IMR-90 (cell line): ENCODE measurements at regions not wholly inside any gene's neighbourhood (a gene's known extent, or its start where the extent isn't known, plus 50 kb on each side); places are given as distances from the start of the nearest gene placed in this dataset.

Experiments used
- ATAC-seq: fragments of 200-7000 bp; cut with Tn5 transposase; 2 replicates; pipeline ENCODE4 v1.9.1; 2020; ENCODE audit warnings: low read depth, mild to moderate bottlenecking, moderate library complexity
- BruUV-seq: library from RNA; stranded (reverse); fragments of 400-500 nt; replicated peaks from 2 replicates; lab custom pipeline; 2021; lab: Mats Ljungman, UMichigan
- CTCF ChIA-PET: fragments of 300-600 bp; formaldehyde crosslinking; extraction: SDS; loops from one replicate; lab custom pipeline; 2021; ENCODE audit warnings: antibody characterized with exemption; lab: Yijun Ruan, JAX
- POLR2A ChIA-PET: fragments of 300-600 bp; sonication (Branson Sonifier 250); formaldehyde crosslinking; loops from one replicate; lab custom pipeline; 2022; ENCODE audit warnings: antibody characterized with exemption; ENCODE audit not compliant: unreplicated experiment; lab: Charles Lee
- DNase-seq: peaks from one replicate; pipeline ENCODE4 v3.0.0; 2013
- H2AFZ ChIP-seq: replicated peaks from 2 replicates; pipeline ENCODE3; 2013; ENCODE audit warnings: low read length, mild to moderate bottlenecking; ENCODE audit not compliant: poor library complexity
- H2AK5ac ChIP-seq: 2 replicates; pipeline ENCODE4 v1.6.1; 2013; ENCODE audit warnings: low read depth, low read length, inconsistent platforms
- H2AK9ac ChIP-seq: replicated peaks from 2 replicates; pipeline ENCODE3; 2013; ENCODE audit warnings: mild to moderate bottlenecking, low read depth, low read length, moderate library complexity; ENCODE audit not compliant: poor library complexity
- H2BK120ac ChIP-seq: 2 replicates; pipeline ENCODE4 v1.6.1; 2013; ENCODE audit warnings: low read depth, low read length, inconsistent platforms
- H2BK15ac ChIP-seq: 3 replicates; pipeline ENCODE4 v1.6.1; 2013; ENCODE audit warnings: low read depth, low read length, inconsistent platforms
- H2BK20ac ChIP-seq: 2 replicates; pipeline ENCODE4 v1.6.1; 2013; ENCODE audit warnings: low read depth, mild to moderate bottlenecking, inconsistent platforms, low read length, moderate library complexity
- H2BK5ac ChIP-seq: 2 replicates; pipeline ENCODE4 v1.6.1; 2013; ENCODE audit warnings: mild to moderate bottlenecking, low read depth, low read length, inconsistent platforms; ENCODE audit not compliant: poor library complexity, severe bottlenecking
- H3K14ac ChIP-seq: replicated peaks from 2 replicates; pipeline ENCODE4 v1.6.1; 2013; ENCODE audit warnings: low read depth, low read length, inconsistent platforms
- H3K18ac ChIP-seq: 2 replicates; pipeline ENCODE4 v1.6.1; 2013; ENCODE audit warnings: low read depth, low read length, control low read depth
- H3K23ac ChIP-seq: 2 replicates; pipeline ENCODE4 v1.6.1; 2013; ENCODE audit warnings: low read depth, low read length, inconsistent platforms
- H3K27ac ChIP-seq: 2 replicates; pipeline ENCODE4 v1.5.1; 2013; ENCODE audit warnings: mild to moderate bottlenecking, control low read depth, low read length; ENCODE audit not compliant: insufficient read depth
- H3K27me3 ChIP-seq: 2 replicates; pipeline ENCODE4 v1.6.1; 2013; ENCODE audit warnings: low read length; ENCODE audit not compliant: control insufficient read depth, insufficient read depth
- H3K36me3 ChIP-seq: 2 replicates; pipeline ENCODE4 v1.6.1; 2013; ENCODE audit warnings: low read length, mixed read lengths; ENCODE audit not compliant: control insufficient read depth, insufficient read depth
- H3K4ac ChIP-seq: 2 replicates; pipeline ENCODE4 v1.6.1; 2013; ENCODE audit warnings: low read depth, low read length, inconsistent platforms
- H3K4me1 ChIP-seq: 2 replicates; pipeline ENCODE4 v1.6.1; 2013; ENCODE audit warnings: low read length, mixed read lengths; ENCODE audit not compliant: control insufficient read depth, insufficient read depth
- H3K4me2 ChIP-seq: 2 replicates; pipeline ENCODE4 v1.6.1; 2013; ENCODE audit warnings: low read depth, mild to moderate bottlenecking, control low read depth, low read length, moderate library complexity
- H3K4me3 ChIP-seq: 2 replicates; pipeline ENCODE4 v1.5.1; 2013; ENCODE audit warnings: low read depth, mild to moderate bottlenecking, control low read depth, low read length, moderate library complexity; ENCODE audit not compliant: insufficient read depth
- H3K56ac ChIP-seq: 2 replicates; pipeline ENCODE4 v1.6.1; 2013; ENCODE audit warnings: low read length, inconsistent platforms; ENCODE audit not compliant: insufficient read depth; ENCODE audit errors: extremely low read depth
- H3K79me1 ChIP-seq, 2 experiments: 2 replicates each; pipeline ENCODE4 v1.6.1; 2013; ENCODE audit warnings: low read length in 2 of 2, inconsistent platforms in 1 of 2, low read depth in 1 of 2
- H3K9ac ChIP-seq: 2 replicates; pipeline ENCODE4 v1.6.1; 2013; ENCODE audit warnings: low read depth, low read length, control low read depth
- H3K9me1 ChIP-seq: 2 replicates; pipeline ENCODE4 v1.6.1; 2013; ENCODE audit warnings: low read length, inconsistent platforms; ENCODE audit not compliant: insufficient read depth
- H3K9me3 ChIP-seq: 2 replicates; pipeline ENCODE4 v1.6.1; 2013; ENCODE audit warnings: low read length; ENCODE audit not compliant: control insufficient read depth, insufficient read depth
- H4K20me1 ChIP-seq: 2 replicates; pipeline ENCODE4 v1.6.1; 2013; ENCODE audit warnings: low read length, inconsistent platforms; ENCODE audit not compliant: insufficient read depth
- H4K5ac ChIP-seq: 2 replicates; pipeline ENCODE4 v1.6.1; 2013; ENCODE audit warnings: mild to moderate bottlenecking, low read depth, low read length, control low read depth
- H4K8ac ChIP-seq, 2 experiments: 2 replicates each; pipeline ENCODE4 v1.6.1; 2013; ENCODE audit warnings: low read depth in 2 of 2, low read length in 2 of 2, control low read depth in 1 of 2, inconsistent platforms in 1 of 2
- H4K91ac ChIP-seq: 2 replicates; pipeline ENCODE4 v1.6.1; 2013; ENCODE audit warnings: low read depth, low read length, inconsistent platforms; ENCODE audit not compliant: insufficient read depth
- BHLHE40 ChIP-seq: fragments of 150-350 bp; IDR thresholded peaks from 2 replicates; pipeline ENCODE4 v1.6.1; 2016; ENCODE audit warnings: mild to moderate bottlenecking, low read depth, low read length
- FOS ChIP-seq: fragments of 150-350 bp; IDR thresholded peaks from 2 replicates; pipeline ENCODE4 v1.6.1; 2016; ENCODE audit warnings: low read depth, low read length
- MAFK ChIP-seq: IDR thresholded peaks from 2 replicates; pipeline ENCODE4 v1.6.1; 2012; ENCODE audit warnings: low read depth, low read length, improper control_type of control experiment
- MAZ ChIP-seq: IDR thresholded peaks from 2 replicates; pipeline ENCODE4 v1.6.1; 2012; ENCODE audit warnings: low read depth, mild to moderate bottlenecking, low read length, improper control_type of control experiment, moderate library complexity, borderline replicate concordance
- MXI1 ChIP-seq: IDR thresholded peaks from 2 replicates; pipeline ENCODE4 v1.6.1; 2012; ENCODE audit warnings: low read depth, mild to moderate bottlenecking, low read length, moderate library complexity, borderline replicate concordance
- POLR2A ChIP-seq: IDR thresholded peaks from 2 replicates; pipeline ENCODE4 v1.6.1; 2012; ENCODE audit warnings: mild to moderate bottlenecking, low read depth, low read length
- RCOR1 ChIP-seq: IDR thresholded peaks from 2 replicates; pipeline ENCODE4 v1.6.1; 2012; ENCODE audit warnings: mild to moderate bottlenecking, low read length, improper control_type of control experiment; ENCODE audit not compliant: insufficient replicate concordance
- RFX5 ChIP-seq: IDR thresholded peaks from 2 replicates; pipeline ENCODE4 v1.8.0; 2012; ENCODE audit warnings: low read depth, mild to moderate bottlenecking, low read length, moderate library complexity
- SMC3 ChIP-seq: fragments of 150-350 bp; IDR thresholded peaks from 2 replicates; pipeline ENCODE4 v1.6.1; 2016; ENCODE audit warnings: low read depth, mild to moderate bottlenecking, antibody characterized with exemption, low read length, moderate library complexity
- USF2 ChIP-seq: fragments of 150-350 bp; IDR thresholded peaks from 2 replicates; pipeline ENCODE4 v1.6.1; 2017; ENCODE audit warnings: mild to moderate bottlenecking, antibody characterized with exemption, low read length, low read depth
- WGBS, 2 experiments: methylation state at CpG; one replicate each; pipeline versions ENCODE4 v1.1.5 to v1.1.7; 2013; ENCODE audit warnings: missing lambda C conversion rate in 2 of 2; ENCODE audit not compliant: insufficient read length in 1 of 2; ENCODE audit errors: extremely low coverage in 2 of 2; 5-methylcytosine and 5-hydroxymethylcytosine counted together
- dilution Hi-C: fragments of 300-500 bp; cut with HindIII; formaldehyde crosslinking; loops from one replicate; pipeline ENCODE4 v1.14.3; 2018; ENCODE audit warnings: low sequenced_read_pairs; ENCODE audit not compliant: unreplicated experiment
- in situ Hi-C: fragments of 300-500 bp; cut with MboI; formaldehyde crosslinking; loops from 3 replicates; pipeline ENCODE4 v1.14.3; 2019; ENCODE audit warnings: low sequenced_read_pairs, inconsistent platforms, mixed read lengths
- intact Hi-C: fragments of 100-400 bp; cut with micrococcal nuclease; formaldehyde crosslinking; loops from 2 replicates; pipeline ENCODE4 v1.10.0; 2022
- TF ChIP-seq, protein P1 (sequence below): fragments of 150-350 bp; IDR thresholded peaks from 2 replicates; pipeline ENCODE4 v1.6.1; 2016; ENCODE audit warnings: low read depth, mild to moderate bottlenecking, low read length, moderate library complexity, borderline replicate concordance

GRCh38 chr16:18041864-18042834 lies 294.4 kb downstream of the NPIPA8 start:
- Histone ChIP-seq H3K4me3 (no peak overlapping the region), H4K91ac (no peak overlapping the region), H3K4me1 (no peaks in the 10 kb centered on the region), H2BK5ac (no peak overlapping the region), H3K4me2 (no peak overlapping the region), H3K18ac (no peak overlapping the region), H2BK15ac (no peak overlapping the region), H3K23ac (no peak overlapping the region), H3K79me1 (no peaks in the 10 kb centered on the region), H2AK9ac (no peak overlapping the region), H4K20me1 (no peaks in the 10 kb centered on the region), H3K36me3 (no peaks in the 10 kb centered on the region), H4K5ac (no peak overlapping the region), H3K9me3 (peaks cover 3% of the 10 kb centered on the region; the same call in 1 of the 2 replicates), H2BK120ac (no peak overlapping the region), H3K14ac (no peak overlapping the region), H3K4ac (no peak overlapping the region), H2BK20ac (no peak overlapping the region), H3K9me1 (no peaks in the 10 kb centered on the region), H3K9ac (no peak overlapping the region), H2AK5ac (no peak overlapping the region), H3K56ac (no peak overlapping the region), H4K8ac (no peak overlapping the region), H3K27me3 (no peaks in the 10 kb centered on the region), H3K27ac (no peak overlapping the region), H2AFZ (no peak overlapping the region)
- 70% methylated on average over 2 of the region's 8 CpGs; no CpG with 5 or more reads in 1 of the 2 experiments for WGBS, 2 experiments
- dilution Hi-C loops: no loop called here
- no peak for ATAC-seq
- ChIA-PET POLR2A (no interaction called here), CTCF (no interaction called here)
- no TSS peak for BruUV-seq
- intact Hi-C loops: no loop called here
- DNase-seq: no peak
- TF ChIP-seq SMC3 (no peak), MAFK (no peak), MAZ (no peak), RCOR1 (no peak), FOS (no peak), RFX5 (no peak), USF2 (no peak), MXI1 (no peak), POLR2A (no peak), BHLHE40 (no peak)
- TF ChIP-seq, protein P1, sequence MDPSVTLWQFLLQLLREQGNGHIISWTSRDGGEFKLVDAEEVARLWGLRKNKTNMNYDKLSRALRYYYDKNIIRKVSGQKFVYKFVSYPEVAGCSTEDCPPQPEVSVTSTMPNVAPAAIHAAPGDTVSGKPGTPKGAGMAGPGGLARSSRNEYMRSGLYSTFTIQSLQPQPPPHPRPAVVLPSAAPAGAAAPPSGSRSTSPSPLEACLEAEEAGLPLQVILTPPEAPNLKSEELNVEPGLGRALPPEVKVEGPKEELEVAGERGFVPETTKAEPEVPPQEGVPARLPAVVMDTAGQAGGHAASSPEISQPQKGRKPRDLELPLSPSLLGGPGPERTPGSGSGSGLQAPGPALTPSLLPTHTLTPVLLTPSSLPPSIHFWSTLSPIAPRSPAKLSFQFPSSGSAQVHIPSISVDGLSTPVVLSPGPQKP: no peak
- in situ Hi-C loops: no loop called here
